ENCODE measurements at regions not wholly inside any gene's neighbourhood (a gene's known extent, or its start where the extent isn't known, plus 50 kb on each side); places are given as distances from the start of the nearest gene placed in this dataset.

DNA sequence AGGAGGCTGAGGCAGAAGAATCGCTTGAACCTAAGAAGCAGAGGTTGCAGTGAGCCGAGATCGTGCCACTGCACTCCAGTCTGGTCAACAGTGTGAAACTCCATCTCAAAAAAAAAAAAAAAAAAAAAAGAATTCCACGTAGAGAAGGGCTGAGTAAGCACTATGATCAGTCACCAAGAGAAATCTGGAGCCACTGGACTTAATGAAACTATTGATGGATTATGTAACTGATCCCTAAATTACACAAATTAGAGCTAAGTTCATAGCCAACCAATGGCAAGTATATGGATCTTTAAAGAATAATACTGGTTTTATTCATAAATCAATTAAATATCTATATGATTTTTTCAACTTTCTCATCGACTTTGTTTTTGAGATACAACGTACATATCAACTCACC lies 72.2 kb upstream of the ABLIM1 start:
- DNase-seq: no peak
- Mint-ChIP-seq H3K36me3 (ENCODE audit: low read depth) (no peaks in the 10 kb centered on the region), H3K27ac (no peak overlapping the region), H3K9me3 (no peaks in the 10 kb centered on the region), H3K27me3 (peaks cover 4% of the 10 kb centered on the region), H3K4me1 (no peaks in the 10 kb centered on the region), H3K4me3 (no peak overlapping the region)
- POLR2A ChIA-PET: no interaction called here
- TF ChIP-seq, protein P1, sequence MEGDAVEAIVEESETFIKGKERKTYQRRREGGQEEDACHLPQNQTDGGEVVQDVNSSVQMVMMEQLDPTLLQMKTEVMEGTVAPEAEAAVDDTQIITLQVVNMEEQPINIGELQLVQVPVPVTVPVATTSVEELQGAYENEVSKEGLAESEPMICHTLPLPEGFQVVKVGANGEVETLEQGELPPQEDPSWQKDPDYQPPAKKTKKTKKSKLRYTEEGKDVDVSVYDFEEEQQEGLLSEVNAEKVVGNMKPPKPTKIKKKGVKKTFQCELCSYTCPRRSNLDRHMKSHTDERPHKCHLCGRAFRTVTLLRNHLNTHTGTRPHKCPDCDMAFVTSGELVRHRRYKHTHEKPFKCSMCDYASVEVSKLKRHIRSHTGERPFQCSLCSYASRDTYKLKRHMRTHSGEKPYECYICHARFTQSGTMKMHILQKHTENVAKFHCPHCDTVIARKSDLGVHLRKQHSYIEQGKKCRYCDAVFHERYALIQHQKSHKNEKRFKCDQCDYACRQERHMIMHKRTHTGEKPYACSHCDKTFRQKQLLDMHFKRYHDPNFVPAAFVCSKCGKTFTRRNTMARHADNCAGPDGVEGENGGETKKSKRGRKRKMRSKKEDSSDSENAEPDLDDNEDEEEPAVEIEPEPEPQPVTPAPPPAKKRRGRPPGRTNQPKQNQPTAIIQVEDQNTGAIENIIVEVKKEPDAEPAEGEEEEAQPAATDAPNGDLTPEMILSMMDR (IDR thresholded peaks at IDR 0.05): no peak
- ATAC-seq (ENCODE audit: low read depth): no peak
- intact Hi-C loops (cut with micrococcal nuclease): no loop called here
- CTCF ChIA-PET: no interaction called here

DNA sequence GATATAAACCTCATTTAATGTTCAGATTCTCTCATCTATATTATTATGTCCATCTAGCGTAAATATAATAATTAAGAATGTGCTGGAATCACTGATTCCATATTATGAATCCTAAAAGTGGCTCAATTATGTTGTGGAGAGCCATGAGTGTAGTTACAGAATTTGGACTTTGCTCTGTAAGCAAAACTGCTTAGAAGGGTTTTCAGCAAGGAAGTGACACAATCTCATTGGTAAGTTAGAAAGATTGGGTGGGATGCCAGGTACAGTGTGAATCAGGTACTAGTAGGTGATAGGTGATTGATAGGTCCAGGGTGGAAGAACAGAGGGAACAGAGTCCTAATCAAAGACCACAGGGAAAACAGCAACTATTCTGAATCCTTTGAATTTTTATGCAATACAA lies 74.9 kb upstream of the ABLIM1 start:
- ATAC-seq (ENCODE audit: low read depth) (no peak), DNase-seq (no peak)
- no peaks in the 10 kb centered on the region for H3K4me1 Mint-ChIP-seq
- ChIA-PET CTCF (no interaction called here), POLR2A (no interaction called here)
- no peak overlapping the region for H3K4me3 Mint-ChIP-seq
- TF ChIP-seq, protein P1 (IDR thresholded peaks at IDR 0.05): no peak
- H3K27me3 Mint-ChIP-seq: peaks cover 4% of the 10 kb centered on the region
- no peaks in the 10 kb centered on the region for H3K9me3 Mint-ChIP-seq
- no peaks in the 10 kb centered on the region for H3K36me3 Mint-ChIP-seq (ENCODE audit: low read depth)
- no peak overlapping the region for H3K27ac Mint-ChIP-seq
- intact Hi-C loops (cut with micrococcal nuclease): no loop called here

DNA sequence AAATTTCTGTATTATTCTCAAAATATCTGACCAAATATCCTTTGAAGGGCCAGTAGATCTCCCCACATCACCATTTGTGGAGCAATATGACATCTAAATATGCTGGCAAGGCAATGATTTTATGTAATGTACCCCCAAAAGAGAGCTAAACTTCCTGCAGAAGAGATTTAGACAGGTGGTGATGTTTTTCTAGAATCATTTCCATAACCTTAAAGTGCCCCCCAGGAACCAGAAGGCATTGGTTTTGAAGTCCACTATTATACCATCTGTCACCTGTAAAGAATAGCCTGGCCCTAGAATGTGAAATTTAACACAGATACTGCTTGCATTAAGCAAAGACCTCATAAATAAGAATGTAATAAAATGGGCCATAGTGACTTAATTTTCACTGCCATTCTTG lies 77.9 kb upstream of the ABLIM1 start:
- Mint-ChIP-seq H3K4me1 (no peaks in the 10 kb centered on the region), H3K27me3 (peaks cover 5% of the 10 kb centered on the region), H3K9me3 (no peaks in the 10 kb centered on the region), H3K36me3 (ENCODE audit: low read depth) (no peaks in the 10 kb centered on the region), H3K27ac (no peak overlapping the region), H3K4me3 (no peak overlapping the region)
- DNase-seq (no peak), ATAC-seq (ENCODE audit: low read depth) (no peak)
- ChIA-PET POLR2A (no interaction called here), CTCF (interaction anchor here (1.7 kb wide), 1 partner anchor 13 kb away, joined by 4 read pairs; no protein-coding TSS in a partner anchor)
- intact Hi-C loops (cut with micrococcal nuclease): no loop called here
- TF ChIP-seq, protein P1 (IDR thresholded peaks at IDR 0.05): no peak

DNA sequence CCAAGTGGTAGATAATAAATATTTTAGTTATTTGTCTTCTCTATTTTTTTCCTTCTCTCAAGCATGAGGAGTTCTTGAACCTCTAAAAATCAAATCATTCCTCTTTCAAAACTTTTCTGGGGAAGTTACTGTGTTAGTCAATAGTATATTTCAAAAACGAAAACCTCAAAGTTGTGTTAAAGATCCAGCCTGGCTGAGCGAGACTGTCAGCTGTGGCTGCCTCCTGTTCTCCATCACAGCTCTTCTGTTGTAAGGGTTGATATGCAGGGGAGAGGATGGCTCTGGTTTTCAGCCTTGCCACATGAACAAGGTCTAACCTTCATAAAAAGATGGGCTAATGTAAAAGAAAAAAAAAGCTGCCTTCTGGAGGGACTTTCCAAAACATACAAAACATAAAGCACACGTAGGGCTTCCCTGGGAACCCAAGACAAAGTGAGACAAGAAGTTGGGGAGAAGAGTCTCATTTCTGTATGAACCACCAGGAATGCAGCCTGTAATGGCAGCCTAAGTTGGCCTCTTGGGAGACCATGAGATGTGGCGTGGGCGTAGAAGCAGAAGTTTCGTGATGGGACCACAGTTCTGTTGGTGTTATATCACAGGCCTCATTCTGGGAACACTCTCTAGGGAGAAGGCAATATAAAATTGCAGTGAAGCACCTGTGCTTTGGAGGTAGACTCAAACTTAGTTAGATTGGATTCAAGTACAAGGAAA lies 77.9 kb upstream of the FHIP2A start:
- ChIA-PET CTCF (no interaction called here), POLR2A (no interaction called here)
- TF ChIP-seq, protein P1 (IDR thresholded peaks at IDR 0.05): no peak
- DNase-seq (no peak), ATAC-seq (ENCODE audit: low read depth) (no peak)
- Mint-ChIP-seq H3K4me3 (no peak overlapping the region), H3K9me3 (no peaks in the 10 kb centered on the region), H3K36me3 (ENCODE audit: low read depth) (no peaks in the 10 kb centered on the region), H3K27me3 (peaks cover 7% of the 10 kb centered on the region), H3K27ac (no peak overlapping the region), H3K4me1 (no peaks in the 10 kb centered on the region)
- intact Hi-C loops (cut with micrococcal nuclease): no loop called here

DNA sequence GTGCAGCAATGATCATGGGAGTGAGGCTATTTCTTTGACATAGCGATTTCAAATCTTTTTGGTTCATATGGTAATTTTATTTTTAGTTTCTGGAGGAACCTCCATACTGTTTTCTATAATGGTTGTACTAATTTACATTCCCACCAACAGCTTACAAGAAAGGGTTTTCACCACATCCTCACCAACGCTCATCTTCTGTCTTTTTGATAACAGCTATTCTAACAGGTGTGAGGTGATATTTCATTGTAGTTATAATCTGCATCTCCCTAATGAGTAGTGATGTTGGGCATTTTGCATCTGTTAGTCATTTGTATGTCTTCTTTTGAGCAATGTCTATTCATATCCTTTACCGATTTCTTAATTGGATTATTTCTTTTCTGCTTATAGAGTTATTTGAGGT lies 75.0 kb upstream of the FHIP2A start:
- ATAC-seq (ENCODE audit: low read depth) (no peak), DNase-seq (no peak)
- Mint-ChIP-seq H3K4me1 (no peaks in the 10 kb centered on the region), H3K4me3 (no peak overlapping the region), H3K27me3 (peaks cover 11% of the 10 kb centered on the region), H3K9me3 (no peaks in the 10 kb centered on the region), H3K27ac (no peak overlapping the region), H3K36me3 (ENCODE audit: low read depth) (no peaks in the 10 kb centered on the region)
- TF ChIP-seq, protein P1 (IDR thresholded peaks at IDR 0.05): no peak
- ChIA-PET CTCF (no interaction called here), POLR2A (no interaction called here)
- intact Hi-C loops (cut with micrococcal nuclease): no loop called here

Measured in activated B cell treated with CpG ODN at 0.5 μM for 24 hours (primary cell).